GM12878 (cell line): ENCODE measurements at regions not wholly inside any gene's neighbourhood (a gene's known extent, or its start where the extent isn't known, plus 50 kb on each side); places are given as distances from the start of the nearest gene placed in this dataset.
A peak's percentile ranks its signal among the peaks of the same experiment; 100 is the strongest.

ENCODE experiments used
- ATAC-seq: fragments of 200-7000 bp; cut with Tn5 transposase; 3 replicates; pipeline ENCODE4 v1.9.1; 2020; ENCODE audit warnings: mild to moderate bottlenecking, moderate library complexity
- BruUV-seq: library from RNA; stranded (reverse); fragments of 400-500 nt; replicated peaks from 2 replicates; lab custom pipeline; 2021; lab: Mats Ljungman, UMichigan
- CTCF ChIA-PET: fragments of 300-600 bp; sonication (Branson Sonifier 250); formaldehyde crosslinking; extraction: SDS; loops from one replicate; lab custom pipeline; 2021; ENCODE audit warnings: inconsistent platforms; lab: Yijun Ruan, JAX
- POLR2A ChIA-PET: fragments of 350-600 bp; formaldehyde crosslinking; extraction: SDS; loops from one replicate; lab custom pipeline; 2021; ENCODE audit warnings: inconsistent platforms; lab: Charles Lee
- RAD21 ChIA-PET: fragments of 300-600 bp; sonication (Branson Sonifier 250); formaldehyde crosslinking; loops from one replicate; lab custom pipeline; 2023; ENCODE audit warnings: antibody characterized with exemption; ENCODE audit not compliant: unreplicated experiment; lab: Charles Lee
- SMC1A ChIA-PET: fragments of 300-600 bp; sonication (Branson Sonifier 250); formaldehyde crosslinking; loops from one replicate; lab custom pipeline; 2023; ENCODE audit not compliant: unreplicated experiment, uncharacterized antibody; lab: Charles Lee
- DNase-seq: peaks from one replicate; pipeline ENCODE4 v3.0.0-alpha.2; 2011; ENCODE audit warnings: low read depth, low spot score
- FAIRE-seq: peaks from 3 replicates; lab custom pipeline; 2011; peaks lifted over from hg19 to GRCh38; lab: Jason Lieb, UNC
- H2AFZ ChIP-seq: 2 replicates; pipeline ENCODE4 v1.6.0; 2011; ENCODE audit warnings: low read depth, low read length, control low read depth; ENCODE audit not compliant: control insufficient read depth
- H3K27ac ChIP-seq: 2 replicates; pipeline ENCODE4 v1.5.1; 2011; ENCODE audit warnings: control low read depth; ENCODE audit not compliant: control insufficient read depth, insufficient read depth
- H3K27me3 ChIP-seq, 2 experiments: replicated peaks in 1 of 2; 2 replicates each; pipeline versions ENCODE4 v1.6.0 to v1.6.1; 2011; ENCODE audit warnings: low read length in 1 of 2; ENCODE audit not compliant: control insufficient read depth in 2 of 2, insufficient read depth in 2 of 2
- H3K36me3 ChIP-seq, 2 experiments: 2 replicates each; pipeline ENCODE4 v1.5.1; 2011; ENCODE audit warnings: low read length in 1 of 2; ENCODE audit not compliant: control insufficient read depth in 2 of 2, insufficient read depth in 2 of 2
- H3K4me1 ChIP-seq: 2 replicates; pipeline ENCODE4 v1.6.1; 2011; ENCODE audit warnings: mild to moderate bottlenecking, low read length, moderate library complexity, mixed read lengths; ENCODE audit not compliant: control insufficient read depth, insufficient read depth
- H3K4me2 ChIP-seq: 2 replicates; pipeline ENCODE4 v1.6.0; 2011; ENCODE audit warnings: control low read depth; ENCODE audit not compliant: control insufficient read depth, insufficient read depth
- H3K4me3 ChIP-seq: fragments of 200-600 bp; sonication (generic); 2 replicates; pipeline ENCODE4 v1.5.1; 2016
- H3K79me2 ChIP-seq: 2 replicates; pipeline ENCODE4 v1.6.0; 2011; ENCODE audit warnings: low read length; ENCODE audit not compliant: control insufficient read depth, insufficient read depth
- H3K9ac ChIP-seq: 2 replicates; pipeline ENCODE4 v1.8.0; 2011; ENCODE audit warnings: low read length, control low read depth, mixed read lengths; ENCODE audit not compliant: control insufficient read depth, insufficient read depth
- H3K9me3 ChIP-seq: replicated peaks from 3 replicates; pipeline ENCODE4 v1.5.1; 2011; ENCODE audit warnings: mild to moderate bottlenecking, low read length; ENCODE audit not compliant: control insufficient read depth, insufficient read depth
- H4K20me1 ChIP-seq: 2 replicates; pipeline ENCODE4 v1.6.0; 2011; ENCODE audit not compliant: control insufficient read depth, insufficient read depth
- LARP7 ChIP-seq: fragments of 450-650 bp; IDR thresholded peaks from 2 replicates; pipeline ENCODE4 v1.6.1; 2017; ENCODE audit warnings: mild to moderate bottlenecking
- NFYB ChIP-seq: IDR thresholded peaks from 2 replicates; pipeline ENCODE4 v1.6.1; 2011; ENCODE audit warnings: low read depth, mild to moderate bottlenecking, low read length, improper control_type of control experiment, moderate library complexity; ENCODE audit not compliant: insufficient read depth
- NKRF ChIP-seq: fragments of 450-650 bp; conservative IDR thresholded peaks from 2 replicates; pipeline ENCODE4 v1.6.1; 2017; ENCODE audit warnings: mild to moderate bottlenecking, moderate library complexity
- REST ChIP-seq: IDR thresholded peaks from 2 replicates; pipeline ENCODE4 v1.6.1; 2012; ENCODE audit warnings: mild to moderate bottlenecking, low read depth, low read length
- RFX5 ChIP-seq: IDR thresholded peaks from 2 replicates; pipeline ENCODE4 v1.6.1; 2011; ENCODE audit warnings: low read depth, low read length, improper control_type of control experiment
- SMAD5 ChIP-seq: IDR thresholded peaks from 2 replicates; pipeline ENCODE4 v1.6.1; 2016; ENCODE audit warnings: antibody characterized with exemption, low read depth
- USF1 ChIP-seq: IDR thresholded peaks from 2 replicates; pipeline ENCODE4 v1.6.1; 2011; ENCODE audit warnings: borderline replicate concordance, low read depth, mild to moderate bottlenecking, moderate library complexity, mixed read lengths, low read length; ENCODE audit not compliant: insufficient read depth; ENCODE audit errors: extremely low read length
- USF2 ChIP-seq: IDR thresholded peaks from 2 replicates; pipeline ENCODE4 v1.6.1; 2011; ENCODE audit warnings: low read depth, low read length, improper control_type of control experiment, borderline replicate concordance
- ZBTB33 ChIP-seq: fragments of 450-650 bp; IDR thresholded peaks from 2 replicates; pipeline ENCODE4 v1.6.1; 2017; ENCODE audit warnings: mild to moderate bottlenecking
- ZNF217 ChIP-seq: fragments of 450-650 bp; IDR thresholded peaks from 2 replicates; pipeline ENCODE4 v1.6.1; 2017; ENCODE audit warnings: antibody characterized with exemption, mild to moderate bottlenecking
- WGBS: methylation state at CpG from one replicate; pipeline ENCODE4 v1.1.6; 2016; ENCODE audit warnings: low lambda C conversion rate; ENCODE audit not compliant: insufficient replicate concordance, insufficient coverage; ENCODE audit errors: missing lambda C conversion rate; 5-methylcytosine and 5-hydroxymethylcytosine counted together
- in situ Hi-C: fragments of 300-500 bp; cut with MboI; formaldehyde crosslinking; loops from 9 replicates; pipeline ENCODE4 v1.14.3; 2018; ENCODE audit warnings: mixed read lengths
- intact Hi-C: fragments of 100-400 bp; cut with micrococcal nuclease; formaldehyde crosslinking; loops from one replicate; pipeline ENCODE4 v1.14.2; 2022; ENCODE audit not compliant: unreplicated experiment

GRCh38 chr22:26968859-26969523, 311.6 kb downstream of the MIAT start (continued):
- TF ChIP-seq ZBTB33 (no peak), SMAD5 (no peak), RFX5 (no peak)
- TF ChIP-seq, all 136 proteins: peak for 0

GRCh38 chr22:26970809-26971394, 313.5 kb downstream of the MIAT start:
- ChIA-PET POLR2A (no interaction called here), SMC1A (no interaction called here), RAD21 (no interaction called here), CTCF (no interaction called here)
- no peaks in the 10 kb centered on the region for H3K36me3 ChIP-seq
- no peak overlapping the region for H3K9ac ChIP-seq
- intact Hi-C loops, result no loop called here
- no peak for FAIRE-seq
- no peak overlapping the region for H3K4me3 ChIP-seq
- WGBS, result 2% methylated on average over 5 of the region's 5 CpGs
- H3K27me3 ChIP-seq, result no peaks in the 10 kb centered on the region
- no TSS peak for BruUV-seq
- in situ Hi-C loops, result no loop called here
- no peak overlapping the region for H3K4me2 ChIP-seq
- no peak for ATAC-seq
- H3K9me3 ChIP-seq, result no peaks in the 10 kb centered on the region
- H2AFZ ChIP-seq, result no peak overlapping the region
- H3K79me2 ChIP-seq, result no peaks in the 10 kb centered on the region
- H4K20me1 ChIP-seq, result no peaks in the 10 kb centered on the region
- H3K4me1 ChIP-seq, result no peaks in the 10 kb centered on the region
- no peak for DNase-seq
- H3K27ac ChIP-seq, result no peak overlapping the region
- TF ChIP-seq USF1, result peak; percentile 61
- no peak for TF ChIP-seq NKRF
- TF ChIP-seq REST, result no peak
- peak; percentile 29; the same call in 1 of the 2 replicates for TF ChIP-seq USF2
- TF ChIP-seq NFYB, result peak; percentile 93
- TF ChIP-seq ZNF217, result no peak
- TF ChIP-seq LARP7, result no peak
